HG03432 (cell line): ENCODE measurements at regions not wholly inside any gene's neighbourhood (a gene's known extent, or its start where the extent isn't known, plus 50 kb on each side); places are given as distances from the start of the nearest gene placed in this dataset.

Experiments
- ATAC-seq: cut with Tn5 transposase; IDR thresholded peaks from one replicate; pipeline ENCODE4 v1.9.1; 2021; ENCODE audit warnings: mild to moderate bottlenecking, moderate library complexity; ENCODE audit not compliant: unreplicated experiment

GRCh38 chr1:244218220-244218619 lies 167.1 kb downstream of the ZBTB18 start:
- ATAC-seq = no peak

- no peak for ATAC-seq
Measured at GRCh38 chr1:244219149-244219548, 168.1 kb downstream of the ZBTB18 start.

DNA sequence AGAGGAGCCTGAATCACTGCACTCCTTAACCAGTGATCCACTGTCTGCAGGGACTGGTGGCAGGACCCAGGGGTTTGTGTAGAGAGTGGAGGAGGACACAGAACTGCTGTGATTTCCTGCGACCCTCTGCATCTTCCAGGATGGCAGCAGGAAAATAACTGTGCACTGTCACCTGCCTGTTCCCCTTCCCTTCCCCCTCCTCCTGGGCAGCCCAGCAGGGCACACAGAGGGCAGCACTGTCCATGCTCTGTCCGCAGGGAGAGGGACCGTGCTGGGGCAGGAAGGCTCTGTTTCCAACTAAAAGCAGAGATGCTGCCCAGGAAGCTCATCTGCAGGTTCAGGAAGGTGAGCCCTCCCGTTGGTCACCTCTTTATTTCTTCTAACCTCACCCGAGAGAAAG lies 168.7 kb downstream of the ZBTB18 start:
- no peak for ATAC-seq

- ATAC-seq = no peak
Measured at GRCh38 chr1:244220410-244220809, 169.3 kb downstream of the ZBTB18 start.

DNA sequence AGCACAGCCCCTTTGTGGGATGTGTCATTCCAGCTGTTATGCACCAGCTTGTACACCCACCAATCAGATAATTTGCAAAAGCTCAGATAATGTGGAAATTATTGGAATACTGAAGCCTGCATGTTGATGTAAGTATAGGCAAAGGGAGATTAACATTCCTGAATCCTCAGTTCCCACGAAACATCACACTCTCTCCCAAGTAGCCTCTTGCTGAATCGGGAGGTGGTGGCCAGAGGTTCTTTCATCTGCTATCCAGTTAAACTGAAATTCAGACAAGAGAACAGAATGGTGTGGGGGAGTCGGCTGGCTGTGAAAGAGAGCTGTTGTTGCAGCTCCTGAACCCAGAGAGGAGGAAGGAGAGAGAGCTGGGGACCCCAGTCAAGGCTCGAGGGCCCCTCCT lies 170.9 kb downstream of the ZBTB18 start:
- ATAC-seq = no peak

DNA sequence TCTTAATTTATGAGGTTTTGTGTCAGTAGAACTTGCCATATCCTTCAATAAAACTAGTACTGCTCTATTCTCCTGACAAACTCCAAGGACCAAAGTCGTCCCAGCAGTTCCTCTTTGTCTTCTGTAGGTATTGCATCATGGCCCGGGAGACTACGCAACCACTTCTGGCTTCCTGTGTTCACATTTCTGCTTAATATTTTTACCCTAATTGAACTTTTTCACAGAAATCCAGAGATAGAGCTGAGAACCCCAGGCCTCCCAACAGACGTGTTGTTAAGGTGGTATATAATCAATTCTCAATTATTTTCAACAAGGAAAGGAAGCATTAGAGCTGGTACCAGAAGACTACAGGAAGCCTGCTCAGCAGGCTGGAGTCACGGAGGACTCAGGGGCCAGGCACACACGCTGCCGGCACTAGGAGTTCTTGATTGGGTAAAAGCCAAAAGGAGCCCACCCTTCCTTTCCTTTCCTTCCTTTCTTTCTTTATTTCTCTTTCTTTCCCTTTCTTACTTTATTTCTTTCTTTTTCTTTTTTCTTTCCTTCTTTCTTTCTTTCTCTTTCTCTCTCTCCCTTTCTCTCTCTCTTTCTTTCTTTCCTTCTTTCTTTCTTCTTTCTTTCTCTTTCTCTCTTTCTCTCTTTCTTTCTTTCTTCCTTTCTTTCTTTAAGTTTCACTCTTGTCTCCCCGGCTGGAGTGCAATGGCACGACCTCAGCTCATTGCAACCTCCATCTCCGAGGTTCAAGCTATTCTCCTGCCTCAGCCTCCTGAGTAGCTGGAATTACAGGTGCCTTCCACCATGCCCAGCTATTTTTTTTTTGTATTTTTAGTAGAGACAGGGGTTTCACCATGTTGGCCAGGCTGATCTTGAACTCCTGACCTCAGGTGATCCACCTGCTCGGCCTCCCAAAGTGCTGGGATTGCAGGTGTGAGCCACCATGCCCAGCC lies 173.7 kb downstream of the ZBTB18 start:
- ATAC-seq = no peak

GRCh38 chr1:244226435-244226834 lies 175.4 kb downstream of the ZBTB18 start:
- ATAC-seq = no peak

- ATAC-seq = no peak
Measured at GRCh38 chr1:244230470-244230869, 179.4 kb downstream of the ZBTB18 start.

DNA sequence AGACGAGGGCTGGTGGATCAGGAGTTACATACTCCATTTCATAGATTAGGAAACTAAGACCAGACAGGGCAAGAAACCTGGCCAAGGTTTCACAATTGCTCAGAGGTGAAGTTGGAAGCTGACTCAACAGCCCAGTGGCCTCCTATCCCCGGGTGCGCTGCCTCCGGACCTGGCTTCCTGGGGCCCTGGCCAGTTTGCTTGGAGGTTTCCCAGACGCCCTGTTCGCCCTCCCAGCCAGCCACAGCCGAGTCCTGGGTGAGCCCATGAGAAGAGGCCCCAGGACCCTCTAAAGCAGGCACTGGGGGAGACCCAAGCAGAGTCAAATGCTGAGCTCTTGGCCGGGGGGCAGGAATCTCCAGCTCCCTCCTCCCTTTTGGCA lies 180.1 kb downstream of the ZBTB18 start:
- no peak for ATAC-seq

DNA sequence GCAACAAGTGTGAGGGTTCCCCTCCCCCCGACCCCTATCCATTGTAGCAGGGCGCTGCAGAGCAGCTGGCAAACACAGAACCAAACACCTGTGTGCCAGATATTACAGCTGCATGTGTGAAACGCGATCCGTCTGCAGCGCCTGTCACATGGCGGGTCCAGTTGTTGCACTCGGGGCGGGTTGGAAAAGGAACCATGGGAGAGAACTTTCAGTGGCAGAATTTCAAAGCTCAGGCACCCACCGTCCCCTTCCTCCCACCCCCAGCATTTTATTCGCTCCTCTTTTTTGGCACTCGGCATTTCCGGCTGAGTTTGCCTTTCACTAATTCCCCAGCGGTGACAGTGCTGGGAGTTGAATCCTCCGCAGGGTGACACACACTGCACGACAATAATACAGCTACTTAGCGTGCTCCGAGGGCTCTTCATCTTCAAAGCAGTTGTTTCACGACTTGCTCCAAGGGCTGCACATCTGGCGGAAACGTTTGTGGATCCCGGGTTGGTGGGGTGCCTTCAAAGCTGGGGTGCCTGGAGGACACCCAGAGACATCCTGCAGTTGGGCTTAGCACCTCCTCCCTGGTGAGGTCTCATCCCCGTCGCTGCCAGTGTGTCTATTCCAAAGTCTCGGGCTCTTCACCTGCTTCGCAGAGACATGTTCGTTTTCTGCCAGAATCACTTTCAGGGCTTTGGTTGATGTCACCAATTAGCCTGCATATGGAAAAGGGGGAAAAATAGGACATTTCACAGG lies 180.7 kb downstream of the ZBTB18 start:
- ATAC-seq = no peak

GRCh38 chr1:244234009-244234643 lies 183.0 kb downstream of the ZBTB18 start:
- ATAC-seq = no peak

DNA sequence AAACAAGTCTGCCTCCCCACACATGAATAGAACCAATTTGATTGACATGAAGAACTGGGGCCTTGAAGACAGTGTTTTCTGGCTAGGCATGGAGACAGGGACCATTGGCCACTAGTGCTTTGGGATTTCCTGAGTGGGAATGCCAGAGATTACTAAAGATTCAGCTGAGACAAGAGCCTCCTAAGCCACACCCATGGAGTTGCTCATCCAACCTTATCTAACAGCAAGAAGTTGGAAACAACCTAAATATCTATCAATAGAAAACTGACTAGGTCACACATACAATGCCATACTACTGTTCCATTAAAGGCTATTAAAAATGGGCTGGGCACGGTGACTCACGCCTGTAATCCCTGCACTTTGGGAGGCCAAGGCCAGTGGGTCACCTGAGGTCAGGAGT lies 184.1 kb downstream of the ZBTB18 start:
- no peak for ATAC-seq

DNA sequence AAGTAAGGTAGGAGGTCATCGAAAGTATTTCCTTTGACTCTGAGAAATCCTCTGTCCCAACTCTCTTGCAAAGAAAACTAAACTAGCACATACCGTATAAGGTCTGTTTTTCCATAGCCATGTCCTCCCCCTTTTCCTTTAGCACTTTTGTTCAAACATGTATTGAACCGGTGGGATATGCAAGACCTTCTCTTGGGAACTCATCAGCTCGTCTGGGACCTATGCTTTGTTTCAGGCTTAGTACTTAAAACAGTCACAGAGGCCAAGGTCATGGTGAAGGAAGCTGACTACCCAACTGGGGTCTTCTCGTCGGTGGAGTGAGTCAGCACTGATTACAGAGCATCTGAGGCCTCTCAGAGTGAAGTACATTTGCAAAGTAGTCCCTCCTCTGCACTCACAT lies 185.0 kb downstream of the ZBTB18 start:
- no peak for ATAC-seq

DNA sequence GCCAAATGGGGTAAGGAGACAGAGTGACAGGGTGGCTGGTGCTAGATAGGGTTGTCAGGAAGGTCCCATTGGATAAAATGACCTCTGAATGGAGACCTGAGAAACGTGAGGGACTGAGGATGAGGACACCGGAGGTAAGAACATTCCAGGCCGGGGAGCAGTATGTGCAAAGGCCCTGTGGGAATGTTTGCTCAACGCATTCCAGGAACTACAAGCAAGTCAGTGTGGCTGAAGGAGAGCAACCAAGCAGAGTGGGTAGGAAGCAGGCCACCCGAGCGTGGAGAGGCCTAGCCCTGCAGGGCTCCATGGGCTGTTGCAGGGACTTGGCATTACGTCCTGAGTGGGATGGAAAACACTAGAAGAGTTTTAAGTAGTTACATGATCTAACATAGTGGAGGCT lies 185.6 kb downstream of the ZBTB18 start:
- no peak for ATAC-seq

GRCh38 chr1:244237445-244237844 lies 186.4 kb downstream of the ZBTB18 start:
- ATAC-seq = no peak

DNA sequence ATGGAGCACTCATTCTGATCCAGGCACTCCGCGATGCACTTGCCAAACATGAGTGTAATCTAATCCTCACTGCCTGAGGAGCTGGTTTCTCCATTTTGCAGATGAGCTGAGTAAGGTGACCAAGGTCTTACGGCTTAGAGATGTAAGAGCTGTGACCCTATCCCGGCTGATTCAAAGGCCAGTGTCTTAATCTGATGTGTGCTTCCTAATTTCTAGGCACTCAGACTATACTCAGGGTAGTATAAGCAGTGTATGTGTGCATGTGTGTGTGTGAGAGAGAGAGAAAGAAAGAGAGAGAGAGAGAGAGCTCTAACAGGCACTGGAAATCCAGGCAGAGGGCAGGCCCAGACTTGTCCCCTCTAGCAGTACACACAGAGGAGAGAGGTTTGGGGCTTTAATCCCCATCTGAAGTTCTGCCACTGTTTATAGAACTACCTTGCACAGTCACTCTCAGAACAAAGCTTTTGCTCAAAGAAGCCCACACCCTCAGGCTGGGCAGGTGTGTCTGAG lies 188.2 kb downstream of the ZBTB18 start:
- peak; percentile 70 for ATAC-seq

DNA sequence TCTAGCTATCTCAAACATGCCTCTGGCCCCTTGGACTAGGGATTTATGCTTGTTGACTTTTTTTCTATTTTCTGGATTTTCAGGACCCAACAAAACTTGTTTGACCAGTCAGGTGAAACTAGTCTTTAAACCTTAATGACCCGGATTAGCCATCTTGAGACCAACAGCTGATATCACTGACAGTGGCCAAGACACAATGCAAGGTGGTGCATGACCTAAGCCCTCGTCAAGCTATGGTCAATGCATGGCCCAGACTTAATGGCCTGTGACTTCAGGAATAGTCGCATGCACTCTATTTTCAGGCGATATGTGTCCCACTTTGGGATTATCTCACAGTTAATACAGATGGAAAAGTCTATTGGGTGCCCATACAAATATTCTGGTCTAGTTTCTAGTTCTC lies 190.4 kb downstream of the ZBTB18 start:
- no peak for ATAC-seq

- ATAC-seq = peak; percentile 70
Measured at GRCh38 chr1:244242446-244242845, 191.4 kb downstream of the ZBTB18 start.

DNA sequence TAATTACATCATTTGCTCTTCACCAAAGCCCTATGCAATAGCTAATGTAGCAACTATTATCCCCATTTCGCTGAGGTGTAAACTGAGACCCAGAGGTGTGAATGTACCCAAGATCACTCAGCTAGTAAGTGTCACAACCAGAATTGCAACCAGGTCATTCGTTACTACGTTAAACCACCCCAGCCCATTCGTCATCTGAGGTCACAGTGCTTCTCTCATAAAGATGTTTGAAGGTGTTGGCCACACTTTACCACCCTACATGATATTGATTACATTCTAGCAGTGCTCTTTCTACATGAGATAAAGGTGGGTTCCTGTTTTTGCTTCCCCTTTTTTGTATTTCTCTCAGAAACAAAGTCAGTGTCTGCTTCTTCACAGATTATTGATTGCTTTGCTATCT lies 195.3 kb downstream of the ZBTB18 start:
- no peak for ATAC-seq

GRCh38 chr1:244248426-244248825 lies 197.3 kb downstream of the ZBTB18 start:
- ATAC-seq = no peak

GRCh38 chr1:244252211-244252610 lies 199.5 kb downstream of the ADSS2 start:
- ATAC-seq = no peak
